ENCODE measurements at regions not wholly inside any gene's neighbourhood (a gene's known extent, or its start where the extent isn't known, plus 50 kb on each side); places are given as distances from the start of the nearest gene placed in this dataset.

DNA sequence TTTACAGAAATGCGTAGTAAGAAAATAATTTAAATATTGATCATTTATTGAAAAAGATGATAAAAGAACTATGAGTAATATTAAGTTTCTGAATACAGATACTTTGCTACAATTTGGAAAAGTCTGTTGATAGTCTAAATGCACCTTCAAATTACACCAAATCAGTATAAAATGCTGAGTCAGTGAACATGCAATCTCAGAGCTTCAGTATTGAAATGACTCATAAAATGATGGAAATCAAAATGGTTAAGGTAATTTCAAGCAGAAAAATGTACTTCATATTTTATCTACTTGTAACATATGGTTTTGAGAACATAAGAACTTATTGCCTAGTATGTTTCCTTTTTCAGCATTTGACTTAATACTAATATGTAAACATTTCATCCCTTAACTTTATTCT is 448.2 kb downstream of the PCDH10 start:
- TF ChIP-seq, protein P1, sequence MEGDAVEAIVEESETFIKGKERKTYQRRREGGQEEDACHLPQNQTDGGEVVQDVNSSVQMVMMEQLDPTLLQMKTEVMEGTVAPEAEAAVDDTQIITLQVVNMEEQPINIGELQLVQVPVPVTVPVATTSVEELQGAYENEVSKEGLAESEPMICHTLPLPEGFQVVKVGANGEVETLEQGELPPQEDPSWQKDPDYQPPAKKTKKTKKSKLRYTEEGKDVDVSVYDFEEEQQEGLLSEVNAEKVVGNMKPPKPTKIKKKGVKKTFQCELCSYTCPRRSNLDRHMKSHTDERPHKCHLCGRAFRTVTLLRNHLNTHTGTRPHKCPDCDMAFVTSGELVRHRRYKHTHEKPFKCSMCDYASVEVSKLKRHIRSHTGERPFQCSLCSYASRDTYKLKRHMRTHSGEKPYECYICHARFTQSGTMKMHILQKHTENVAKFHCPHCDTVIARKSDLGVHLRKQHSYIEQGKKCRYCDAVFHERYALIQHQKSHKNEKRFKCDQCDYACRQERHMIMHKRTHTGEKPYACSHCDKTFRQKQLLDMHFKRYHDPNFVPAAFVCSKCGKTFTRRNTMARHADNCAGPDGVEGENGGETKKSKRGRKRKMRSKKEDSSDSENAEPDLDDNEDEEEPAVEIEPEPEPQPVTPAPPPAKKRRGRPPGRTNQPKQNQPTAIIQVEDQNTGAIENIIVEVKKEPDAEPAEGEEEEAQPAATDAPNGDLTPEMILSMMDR (IDR thresholded peaks at IDR 0.05): no peak
- no peak for TF ChIP-seq EP300 (IDR thresholded peaks at IDR 0.05)

Data from ovary (tissue), 3 donors.